GM12872 (cell line): ENCODE measurements at regions not wholly inside any gene's neighbourhood (a gene's known extent, or its start where the extent isn't known, plus 50 kb on each side); places are given as distances from the start of the nearest gene placed in this dataset.

Experiments used
- TF ChIP-seq, protein P1 (sequence below): IDR thresholded peaks from 3 replicates; pipeline ENCODE4 v1.5.1; 2011; ENCODE audit warnings: low read depth, mild to moderate bottlenecking, low read length, moderate library complexity; ENCODE audit not compliant: insufficient read depth

GRCh38 chr9:87322840-87323635 lies 174.6 kb upstream of the DAPK1 start:
- TF ChIP-seq, protein P1, sequence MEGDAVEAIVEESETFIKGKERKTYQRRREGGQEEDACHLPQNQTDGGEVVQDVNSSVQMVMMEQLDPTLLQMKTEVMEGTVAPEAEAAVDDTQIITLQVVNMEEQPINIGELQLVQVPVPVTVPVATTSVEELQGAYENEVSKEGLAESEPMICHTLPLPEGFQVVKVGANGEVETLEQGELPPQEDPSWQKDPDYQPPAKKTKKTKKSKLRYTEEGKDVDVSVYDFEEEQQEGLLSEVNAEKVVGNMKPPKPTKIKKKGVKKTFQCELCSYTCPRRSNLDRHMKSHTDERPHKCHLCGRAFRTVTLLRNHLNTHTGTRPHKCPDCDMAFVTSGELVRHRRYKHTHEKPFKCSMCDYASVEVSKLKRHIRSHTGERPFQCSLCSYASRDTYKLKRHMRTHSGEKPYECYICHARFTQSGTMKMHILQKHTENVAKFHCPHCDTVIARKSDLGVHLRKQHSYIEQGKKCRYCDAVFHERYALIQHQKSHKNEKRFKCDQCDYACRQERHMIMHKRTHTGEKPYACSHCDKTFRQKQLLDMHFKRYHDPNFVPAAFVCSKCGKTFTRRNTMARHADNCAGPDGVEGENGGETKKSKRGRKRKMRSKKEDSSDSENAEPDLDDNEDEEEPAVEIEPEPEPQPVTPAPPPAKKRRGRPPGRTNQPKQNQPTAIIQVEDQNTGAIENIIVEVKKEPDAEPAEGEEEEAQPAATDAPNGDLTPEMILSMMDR = no peak

DNA sequence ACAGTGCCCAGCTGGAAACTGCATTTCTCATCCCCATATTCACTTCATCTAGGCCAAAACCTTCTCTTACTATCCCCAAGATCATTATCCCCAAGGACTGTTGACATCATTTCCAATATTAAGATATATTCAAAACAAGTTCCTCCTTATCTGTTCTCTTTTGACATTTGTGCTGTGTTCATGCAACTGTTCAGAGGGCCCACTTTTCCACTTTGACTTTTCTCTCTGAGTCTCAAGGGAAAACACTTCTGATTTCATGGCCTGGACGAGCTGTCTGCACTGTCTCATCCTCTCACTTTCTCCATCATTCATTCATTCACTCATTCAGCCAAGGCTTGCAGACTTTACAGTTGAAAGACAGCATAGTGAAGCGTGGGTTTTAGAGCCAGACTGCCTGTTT lies 173.7 kb upstream of the DAPK1 start:
- TF ChIP-seq, protein P1 = no peak

DNA sequence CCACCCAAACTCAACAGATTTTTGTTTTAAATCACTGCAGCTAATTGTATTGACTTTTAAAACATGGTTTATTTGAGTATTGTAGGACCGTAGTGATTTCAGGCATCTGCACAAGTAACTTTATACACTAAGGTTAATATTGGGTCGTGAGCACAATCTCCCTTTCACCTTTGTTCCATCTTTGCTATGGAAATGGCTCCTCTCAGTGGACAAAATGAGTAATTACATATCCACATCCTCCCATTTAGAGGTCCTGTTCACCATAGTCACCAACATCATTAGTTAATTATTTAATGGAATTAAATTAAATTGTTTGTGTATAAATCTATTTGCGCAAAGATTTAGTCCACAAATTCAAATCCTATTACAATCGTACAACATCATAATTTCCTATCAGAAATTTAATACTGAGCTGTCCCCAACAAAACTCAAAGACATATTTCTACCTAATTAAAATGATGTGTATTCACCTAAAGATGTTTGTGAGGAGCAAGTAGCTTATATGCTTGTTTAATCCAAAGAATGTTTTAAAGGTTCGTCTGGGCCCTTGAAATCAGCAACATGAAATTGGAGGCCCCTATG lies 173.0 kb upstream of the DAPK1 start:
- TF ChIP-seq, protein P1 = peak; percentile 57; the same call in 2 of the 3 replicates

DNA sequence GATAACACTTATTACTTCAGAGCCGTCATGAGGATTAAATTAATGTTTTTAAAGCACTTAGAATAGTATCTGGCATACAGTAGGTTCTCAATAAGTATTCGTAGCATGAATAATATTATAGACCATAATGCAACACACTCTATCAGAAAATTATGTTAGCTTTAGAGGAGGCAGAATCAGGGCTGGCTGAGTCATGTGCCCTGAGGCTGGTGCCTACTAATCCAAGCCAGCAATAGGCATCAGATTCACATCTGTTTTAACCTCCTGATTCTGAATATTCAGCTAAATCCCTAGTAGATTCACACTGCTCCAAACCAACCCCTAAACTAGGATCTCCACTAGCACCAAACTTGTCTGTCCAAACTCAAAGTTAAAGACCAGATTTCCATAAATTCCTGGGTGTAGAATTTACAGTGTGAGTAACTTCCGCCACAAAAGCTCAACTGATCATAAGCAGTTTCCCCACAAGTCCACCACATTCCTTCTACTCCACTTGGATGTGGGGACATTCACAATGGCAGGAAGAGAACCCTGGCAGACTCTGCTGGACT lies 170.0 kb upstream of the DAPK1 start:
- TF ChIP-seq, protein P1 = no peak

- TF ChIP-seq, protein P1 = no peak
Measured at GRCh38 chr9:87333802-87334201, 163.9 kb upstream of the DAPK1 start.

DNA sequence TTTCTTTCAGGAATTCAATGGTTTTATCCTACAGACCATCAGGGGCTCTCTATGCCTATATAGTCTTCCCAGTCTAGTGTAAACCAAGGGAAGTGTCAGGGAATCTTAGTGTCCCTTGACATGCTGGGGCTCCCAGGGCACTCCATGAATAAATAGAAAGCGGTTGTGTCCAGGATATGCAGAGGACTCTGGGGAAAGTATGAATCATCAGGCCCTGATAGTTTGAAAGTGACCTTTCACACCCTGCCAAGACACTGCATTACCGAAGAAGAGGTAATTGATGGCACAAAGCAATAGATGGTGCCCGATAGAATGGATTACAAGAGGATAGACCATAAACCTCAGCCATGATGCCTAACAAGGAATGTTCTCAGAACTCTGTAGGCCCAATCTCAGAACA lies 163.3 kb upstream of the DAPK1 start:
- TF ChIP-seq, protein P1 = no peak

- TF ChIP-seq, protein P1 = peak; percentile 45; the same call in 2 of the 3 replicates
Measured at GRCh38 chr9:87336407-87336806, 161.3 kb upstream of the DAPK1 start.
